ENCODE measurements at regions not wholly inside any gene's neighbourhood (a gene's known extent, or its start where the extent isn't known, plus 50 kb on each side); places are given as distances from the start of the nearest gene placed in this dataset.

GRCh38 chr13:47892374-47892773 is 108.7 kb downstream of the SUCLA2 start:
- WGBS = 89% methylated on average over 6 of the region's 6 CpGs
- TF ChIP-seq NR2F2 (IDR thresholded peaks at IDR 0.05) (no peak), EGR1 (IDR thresholded peaks at IDR 0.05; ENCODE audit: low read depth in 2 of 2) (no peak), HNF4G (IDR thresholded peaks at IDR 0.05) (no peak), FOXA2 (IDR thresholded peaks at IDR 0.05) (no peak), ZBTB33 (IDR thresholded peaks at IDR 0.05) (no peak), JUND (IDR thresholded peaks at IDR 0.05) (no peak), RXRA (IDR thresholded peaks at IDR 0.05) (no peak), REST (IDR thresholded peaks at IDR 0.05) (no peak), MAX (IDR thresholded peaks at IDR 0.05) (no peak), TAF1 (conservative IDR thresholded peaks at IDR 0.05) (no peak), CTCF (IDR thresholded peaks at IDR 0.05; ENCODE audit: low read depth, low read length, missing input control) (no peak), HNF4A (conservative IDR thresholded peaks at IDR 0.05) (no peak), RAD21 (IDR thresholded peaks at IDR 0.05) (no peak), ATF3 (IDR thresholded peaks at IDR 0.05) (no peak), YY1 (IDR thresholded peaks at IDR 0.05) (no peak), FOXA1 (IDR thresholded peaks at IDR 0.05) (no peak), GABPA (IDR thresholded peaks at IDR 0.05 in 1 of 2, conservative IDR thresholded peaks at IDR 0.05 in 1 of 2) (no peak), SP1 (IDR thresholded peaks at IDR 0.05) (no peak)
- DNase-seq (ENCODE audit: low spot score) = no peak
- H3K36me3 ChIP-seq (ENCODE audit: control insufficient read depth in 4 of 4, insufficient read depth in 3 of 4, low read depth in 1 of 4, low read length in 3 of 4) = no peaks in the 10 kb centered on the region
- no peaks in the 10 kb centered on the region for H3K9me3 ChIP-seq (ENCODE audit: control insufficient read depth in 4 of 4, low read length in 3 of 4)
- no peak overlapping the region for H3K27ac ChIP-seq (ENCODE audit: low read depth in 1 of 2, low read length in 2 of 2)
- H3K4me1 ChIP-seq (ENCODE audit: control insufficient read depth in 4 of 4, insufficient read depth in 4 of 4, low read length in 3 of 4) = no peaks in the 10 kb centered on the region
- no peak overlapping the region for H3K9ac ChIP-seq (ENCODE audit: low read depth in 1 of 2, low read length in 2 of 2)
- no peaks in the 10 kb centered on the region for H3K27me3 ChIP-seq (ENCODE audit: control insufficient read depth in 4 of 4, insufficient read depth in 4 of 4, low read length in 3 of 4)
- H3K4me3 ChIP-seq (ENCODE audit: low read depth in 1 of 3, low read length in 3 of 3) = no peak overlapping the region
